ENCODE measurements at regions not wholly inside any gene's neighbourhood (a gene's known extent, or its start where the extent isn't known, plus 50 kb on each side); places are given as distances from the start of the nearest gene placed in this dataset.

- DNase-seq (no peak), ATAC-seq (no peak)
- H3K4me1 ChIP-seq: no peaks in the 10 kb centered on the region
- no peaks in the 10 kb centered on the region for H3K27me3 ChIP-seq
- TF ChIP-seq CTCF (IDR thresholded peaks at IDR 0.05): no peak
- H3K27ac ChIP-seq: no peak overlapping the region
- no peaks in the 10 kb centered on the region for H3K9me3 ChIP-seq
- no peaks in the 10 kb centered on the region for H3K36me3 ChIP-seq
- no peak overlapping the region for H3K4me3 ChIP-seq
- intact Hi-C loops (cut with DNase I): no loop called here
Observed at GRCh38 chr5:165673499-165673898, 2168.1 kb downstream of the MAT2B start.

- intact Hi-C loops (cut with DNase I): no loop called here
- Histone ChIP-seq H3K27ac (no peak overlapping the region), H3K9me3 (no peaks in the 10 kb centered on the region), H3K27me3 (no peaks in the 10 kb centered on the region), H3K36me3 (no peaks in the 10 kb centered on the region), H3K4me1 (no peaks in the 10 kb centered on the region), H3K4me3 (no peak overlapping the region)
- TF ChIP-seq CTCF (IDR thresholded peaks at IDR 0.05): no peak
- no peak for DNase-seq
- no peak for ATAC-seq
Observed at GRCh38 chr5:165695796-165696195, 2190.4 kb downstream of the MAT2B start.

- DNase-seq (no peak), ATAC-seq (no peak)
- Histone ChIP-seq H3K36me3 (no peaks in the 10 kb centered on the region), H3K4me1 (no peaks in the 10 kb centered on the region), H3K27me3 (no peaks in the 10 kb centered on the region), H3K4me3 (no peak overlapping the region), H3K9me3 (no peaks in the 10 kb centered on the region), H3K27ac (no peak overlapping the region)
- no peak for TF ChIP-seq CTCF (IDR thresholded peaks at IDR 0.05)
- intact Hi-C loops (cut with DNase I): no loop called here
Observed at GRCh38 chr5:165705960-165706359, 2200.5 kb downstream of the MAT2B start.

GRCh38 chr5:165712011-165712410 lies 2206.6 kb downstream of the MAT2B start:
- Histone ChIP-seq H3K27ac (no peak overlapping the region), H3K36me3 (no peaks in the 10 kb centered on the region), H3K4me1 (no peaks in the 10 kb centered on the region), H3K4me3 (no peak overlapping the region), H3K27me3 (no peaks in the 10 kb centered on the region), H3K9me3 (no peaks in the 10 kb centered on the region)
- no peak for TF ChIP-seq CTCF (IDR thresholded peaks at IDR 0.05)
- ATAC-seq (no peak), DNase-seq (no peak)
- intact Hi-C loops (cut with DNase I): no loop called here

- no peak for TF ChIP-seq CTCF (IDR thresholded peaks at IDR 0.05)
- ATAC-seq (no peak), DNase-seq (no peak)
- no peaks in the 10 kb centered on the region for H3K27me3 ChIP-seq
- no peak overlapping the region for H3K4me3 ChIP-seq
- H3K9me3 ChIP-seq: no peaks in the 10 kb centered on the region
- no peaks in the 10 kb centered on the region for H3K36me3 ChIP-seq
- intact Hi-C loops (cut with DNase I): no loop called here
- no peaks in the 10 kb centered on the region for H3K4me1 ChIP-seq
- no peak overlapping the region for H3K27ac ChIP-seq
Observed at GRCh38 chr5:165714598-165714997, 2209.2 kb downstream of the MAT2B start.

- H3K4me1 ChIP-seq: no peaks in the 10 kb centered on the region
- H3K27ac ChIP-seq: no peak overlapping the region
- no peak for DNase-seq
- H3K27me3 ChIP-seq: no peaks in the 10 kb centered on the region
- ATAC-seq: no peak
- no peaks in the 10 kb centered on the region for H3K9me3 ChIP-seq
- H3K36me3 ChIP-seq: no peaks in the 10 kb centered on the region
- TF ChIP-seq CTCF (IDR thresholded peaks at IDR 0.05): no peak
- intact Hi-C loops (cut with DNase I): no loop called here
- H3K4me3 ChIP-seq: no peak overlapping the region
Observed at GRCh38 chr5:165720901-165721300, 2215.5 kb downstream of the MAT2B start.

Measured in upper lobe of right lung (tissue), 1 donor.